EH (cell line): ENCODE measurements at regions not wholly inside any gene's neighbourhood (a gene's known extent, or its start where the extent isn't known, plus 50 kb on each side); places are given as distances from the start of the nearest gene placed in this dataset.

Experiments
- DNase-seq: peaks from one replicate; pipeline ENCODE4 v3.0.0-alpha.2; 2015; ENCODE audit warnings: low read depth

DNA sequence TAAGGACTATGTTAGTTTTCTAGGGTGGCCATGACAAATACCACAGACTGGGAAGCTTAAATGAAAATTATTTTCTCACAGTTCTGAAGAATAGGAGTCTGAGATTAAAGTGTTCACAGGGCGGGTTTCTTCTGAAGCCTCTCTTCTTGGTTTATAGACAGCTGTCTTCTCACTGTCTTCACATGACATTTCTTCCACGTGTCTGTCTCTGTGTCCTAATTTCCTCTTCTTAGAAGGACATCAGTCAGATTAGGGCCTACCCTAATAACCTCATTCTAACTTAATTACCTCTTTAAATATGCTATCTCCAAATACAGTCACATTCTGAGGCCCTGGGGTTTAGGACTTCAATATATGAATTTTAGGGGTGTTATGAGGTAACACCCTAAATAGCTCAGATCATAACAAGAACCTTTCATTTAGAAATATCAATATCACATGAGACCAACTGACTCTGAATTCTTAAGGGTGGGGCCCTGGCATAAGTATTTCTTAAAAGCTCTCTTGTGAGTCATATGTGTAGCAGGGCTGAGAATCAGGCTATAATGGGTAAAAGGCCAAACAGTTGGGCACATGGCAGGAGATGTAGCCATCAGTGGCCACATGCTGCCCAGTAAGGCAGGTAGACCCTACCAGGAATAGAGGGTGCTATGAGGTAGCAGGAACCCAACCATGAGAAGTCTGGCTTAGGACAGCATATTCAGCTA, 62.0 kb upstream of the TENT5A start:
- DNase-seq: peak; percentile 45

DNA sequence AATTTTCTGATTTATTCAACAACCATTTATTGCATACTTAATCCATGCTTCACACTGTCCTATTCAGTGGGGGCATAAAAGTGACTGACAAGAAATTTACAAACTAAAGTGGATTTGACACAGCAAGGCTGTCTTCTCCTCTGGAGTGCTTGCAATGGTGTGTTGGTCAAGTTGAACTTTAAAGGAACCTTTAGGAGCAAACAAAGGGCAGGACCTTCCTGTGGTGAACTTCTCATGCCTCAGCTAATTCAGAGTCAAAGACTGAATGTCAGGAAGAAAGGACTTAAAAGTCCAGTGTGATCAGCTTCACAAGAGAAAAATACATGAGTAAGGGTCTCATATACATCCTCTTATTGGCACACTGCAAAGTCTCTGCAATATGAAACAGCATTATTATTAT, 60.8 kb upstream of the TENT5A start:
- no peak for DNase-seq

DNA sequence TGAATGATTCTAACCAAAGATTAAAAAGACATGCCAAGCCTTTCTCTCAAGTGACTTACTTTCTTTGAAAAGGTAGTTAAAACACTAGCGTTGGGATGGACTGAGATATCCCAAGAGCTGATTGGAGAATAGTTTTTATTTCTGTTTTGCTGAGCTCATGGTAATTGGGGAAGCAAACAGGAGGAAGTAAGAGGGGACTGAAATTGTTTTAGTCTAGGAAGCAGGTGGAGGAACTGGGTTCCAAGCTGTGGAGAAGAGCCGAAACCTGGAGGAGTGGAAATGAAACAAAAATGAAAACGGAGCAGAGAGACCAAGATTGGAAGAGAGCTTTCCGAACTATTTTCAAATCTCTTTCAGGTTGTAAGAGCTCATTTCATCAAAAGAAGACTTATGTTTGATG, 59.9 kb upstream of the TENT5A start:
- DNase-seq: no peak

DNA sequence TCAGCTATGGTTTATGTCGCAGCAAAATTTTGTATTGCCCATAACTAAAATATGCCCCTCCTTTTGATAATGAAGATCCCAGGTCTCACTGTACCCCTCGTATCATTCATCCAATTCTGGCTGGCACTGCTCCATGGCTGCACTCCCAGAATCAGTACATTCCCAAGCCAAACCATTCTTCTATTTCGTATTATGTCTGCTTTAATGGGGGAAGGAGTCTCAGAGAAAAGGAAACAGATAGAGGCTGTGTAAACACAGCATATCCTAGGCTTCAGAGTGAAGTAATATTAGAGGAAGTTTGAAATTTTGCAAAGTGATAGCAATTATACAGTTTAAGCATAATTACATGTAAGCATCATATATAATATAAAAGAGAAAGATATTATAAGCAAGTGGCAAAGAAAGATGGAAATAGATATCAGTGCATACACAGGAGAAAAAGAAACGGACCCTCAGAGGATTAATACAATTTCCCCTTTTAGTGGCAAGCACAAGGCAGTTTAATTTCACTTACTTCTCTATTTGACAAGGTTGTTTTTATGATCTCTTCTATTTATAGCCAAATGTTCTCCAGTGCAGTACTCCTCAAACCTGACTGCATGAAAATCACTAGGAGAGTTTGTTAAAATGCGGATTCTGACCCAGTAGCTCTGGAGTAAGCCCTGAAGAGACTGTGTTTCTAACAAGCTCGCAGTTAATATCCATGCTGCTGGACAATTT, 56.5 kb upstream of the TENT5A start:
- no peak for DNase-seq

DNA sequence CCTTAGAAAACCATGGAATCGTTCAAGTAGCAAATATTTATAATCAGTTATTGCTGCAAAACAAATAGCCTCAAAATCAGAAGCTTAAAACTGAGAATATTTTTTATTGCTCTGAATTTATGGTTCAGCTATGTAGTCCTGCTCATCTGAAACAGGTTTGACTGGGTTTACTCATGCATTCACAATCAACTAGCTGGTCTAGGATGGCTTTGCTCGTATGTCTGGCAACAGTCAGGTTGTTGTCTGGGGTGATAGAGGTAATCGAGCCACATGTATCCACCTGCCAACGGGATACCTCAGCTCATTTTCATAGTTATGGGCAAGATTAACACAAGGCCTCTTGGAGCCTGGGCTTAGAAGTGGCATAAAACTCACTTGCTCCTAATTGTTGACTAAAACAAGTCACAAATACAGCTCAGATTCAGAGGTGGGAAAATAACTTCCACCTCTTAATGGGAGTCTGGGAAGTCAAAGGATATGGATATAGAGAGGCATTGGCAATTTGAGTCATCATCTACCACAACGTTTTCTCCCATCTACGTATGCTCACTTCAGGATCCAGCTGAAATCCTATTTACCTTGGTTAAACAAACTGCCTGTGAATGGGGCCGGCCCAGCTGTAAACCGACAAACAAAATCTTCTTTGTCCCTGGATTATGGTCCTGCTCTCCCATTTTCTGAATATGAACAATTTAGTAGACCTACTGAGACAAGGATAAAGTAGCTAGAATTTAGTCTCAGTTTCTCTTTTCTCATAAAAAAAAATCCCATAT, 54.5 kb upstream of the TENT5A start:
- DNase-seq: no peak

DNA sequence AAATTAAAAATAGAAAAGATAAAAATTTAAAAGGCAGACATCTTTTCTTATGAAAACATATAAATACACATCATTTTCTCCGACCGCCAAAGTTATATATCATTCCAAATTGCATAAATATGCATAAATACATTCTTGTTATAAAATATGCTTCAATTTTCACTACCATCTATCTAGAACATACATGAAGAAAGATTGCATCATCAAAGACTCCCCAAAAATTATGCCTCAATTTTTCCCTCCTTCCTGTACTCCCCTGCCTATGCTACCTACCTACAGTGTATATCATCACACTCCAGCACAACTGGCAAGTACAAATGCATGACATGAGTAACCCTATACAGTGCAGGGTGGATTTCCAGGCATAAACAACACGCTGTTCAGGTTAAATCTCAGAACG, 49.9 kb upstream of the TENT5A start:
- no peak for DNase-seq
